ENCODE measurements at regions not wholly inside any gene's neighbourhood (a gene's known extent, or its start where the extent isn't known, plus 50 kb on each side); places are given as distances from the start of the nearest gene placed in this dataset.

- Histone ChIP-seq H3K23me2 (ENCODE audit: low read depth, low read length) (peaks cover 3% of the 10 kb centered on the region; the same call in 1 of the 2 replicates), H3K18ac (ENCODE audit: extremely low read depth, low read length) (no peak overlapping the region), H3K4me1 (replicated peaks in 1 of 4; ENCODE audit: control insufficient read depth in 3 of 4, insufficient read depth in 4 of 4, low read length in 3 of 4) (no peaks in the 10 kb centered on the region), H4K91ac (replicated peaks; ENCODE audit: insufficient read length, low read length) (no peak overlapping the region), H2BK120ac (replicated peaks; ENCODE audit: low read depth, low read length) (no peak overlapping the region), H3K79me1 (ENCODE audit: low read depth, low read length) (no peaks in the 10 kb centered on the region), H3K56ac (replicated peaks; ENCODE audit: insufficient read length, low read depth, low read length) (no peak overlapping the region), H3K36me3 (ENCODE audit: control insufficient read depth in 2 of 4, insufficient read depth in 4 of 4, low read length in 3 of 4) (no peaks in the 10 kb centered on the region), H3K4ac (replicated peaks; ENCODE audit: insufficient read length, low read depth, low read length) (no peak overlapping the region), H3K4me3 (ENCODE audit: extremely low read depth in 1 of 4, insufficient read depth in 2 of 4, low read depth in 3 of 4, low read length in 4 of 4) (no peak overlapping the region), H3K27me3 (replicated peaks in 1 of 4; ENCODE audit: control insufficient read depth in 3 of 4, extremely low read depth in 1 of 4, insufficient read depth in 3 of 4, low read length in 3 of 4) (0 out of 7 replicates have a peak, but pooled peaks cover 0 to 2% (median 0%) of the 10 kb centered on the region in 4 experiments), H2BK12ac (ENCODE audit: low read depth, low read length) (no peak overlapping the region), H4K8ac (ENCODE audit: extremely low read depth, insufficient read depth, low read length) (peak overlapping the region; percentile 63; the same call in 1 of the 2 replicates), H2BK5ac (ENCODE audit: low read depth, low read length) (peak overlapping the region; percentile 45; the same call in 1 of the 2 replicates), H4K20me1 (replicated peaks in 1 of 2; ENCODE audit: control insufficient read depth in 1 of 2, insufficient read depth in 2 of 2, low read length in 2 of 2) (no peaks in the 10 kb centered on the region), H3K9ac (replicated peaks in 1 of 4; ENCODE audit: extremely low read depth in 1 of 4, low read depth in 3 of 4, low read length in 3 of 4) (no peak overlapping the region), H4K5ac (ENCODE audit: insufficient read length, low read depth, low read length) (no peak overlapping the region), H2BK15ac (ENCODE audit: low read length) (no peak overlapping the region), H3K9me3 (ENCODE audit: insufficient read depth in 2 of 2, low read depth in 1 of 2, low read length in 1 of 2) (peaks cover 11 to 15% of the 10 kb centered on the region in 2 experiments), H2AFZ (ENCODE audit: low read length) (no peak overlapping the region), H3K23ac (ENCODE audit: insufficient read length) (no peak overlapping the region), H3K14ac (ENCODE audit: insufficient read length) (no peak overlapping the region), H3K79me2 (ENCODE audit: control insufficient read depth in 1 of 2, insufficient read depth in 2 of 2, low read length in 2 of 2) (no peaks in the 10 kb centered on the region), H3K4me2 (ENCODE audit: insufficient read depth in 1 of 2, low read depth in 2 of 2, low read length in 2 of 2) (no peak overlapping the region), H2BK20ac (ENCODE audit: low read length) (no peak overlapping the region), H2AK5ac (ENCODE audit: low read depth, low read length) (no peak overlapping the region), H3K27ac (ENCODE audit: low read depth, low read length) (no peak overlapping the region)
- POLR2A ChIA-PET (ENCODE audit: partially characterized antibody): no interaction called here
- DNase-seq (ENCODE audit: low read depth in 1 of 2, low spot score in 2 of 2) (no peak), FAIRE-seq (no peak)
- CTCF ChIA-PET (ENCODE audit: partially characterized antibody): interaction anchor here (0.7 to 1.5 kb wide), 2 partner anchors 9 to 1381 kb away, joined by 3 to 4 read pairs; no protein-coding TSS in a partner anchor
- TF ChIP-seq JUN (IDR thresholded peaks at IDR 0.05; ENCODE audit: low read depth, low read length) (no peak), POU5F1 (IDR thresholded peaks at IDR 0.05; ENCODE audit: low read depth, low read length) (no peak), FOSL1 (IDR thresholded peaks at IDR 0.05; ENCODE audit: insufficient read depth, low read depth, low read length) (no peak), EZH2 (IDR thresholded peaks at IDR 0.05; ENCODE audit: low read depth, low read length, severe bottlenecking) (no peak), JUND (IDR thresholded peaks at IDR 0.05; ENCODE audit: low read length) (no peak), SIX5 (IDR thresholded peaks at IDR 0.05; ENCODE audit: low read depth, low read length) (no peak), GTF2F1 (IDR thresholded peaks at IDR 0.05; ENCODE audit: borderline replicate concordance, low read depth, low read length) (no peak), SP2 (IDR thresholded peaks at IDR 0.05; ENCODE audit: low read length) (no peak)
- 77% methylated on average over 5 of the region's 5 CpGs; no CpG with 5 or more reads in 1 of the 2 experiments for WGBS, 2 experiments (ENCODE audit: extremely low coverage in 1 of 2, insufficient coverage in 1 of 2, insufficient read length in 1 of 2, insufficient replicate concordance in 2 of 2, low coverage in 1 of 2, low lambda C conversion rate in 2 of 2, missing lambda C conversion rate in 1 of 2)
Measured at GRCh38 chr1:224565186-224565585, 50.9 kb upstream of the CNIH3 start.

Measured in H1 (cell line).